ENCODE measurements at regions not wholly inside any gene's neighbourhood (a gene's known extent, or its start where the extent isn't known, plus 50 kb on each side); places are given as distances from the start of the nearest gene placed in this dataset.

DNA sequence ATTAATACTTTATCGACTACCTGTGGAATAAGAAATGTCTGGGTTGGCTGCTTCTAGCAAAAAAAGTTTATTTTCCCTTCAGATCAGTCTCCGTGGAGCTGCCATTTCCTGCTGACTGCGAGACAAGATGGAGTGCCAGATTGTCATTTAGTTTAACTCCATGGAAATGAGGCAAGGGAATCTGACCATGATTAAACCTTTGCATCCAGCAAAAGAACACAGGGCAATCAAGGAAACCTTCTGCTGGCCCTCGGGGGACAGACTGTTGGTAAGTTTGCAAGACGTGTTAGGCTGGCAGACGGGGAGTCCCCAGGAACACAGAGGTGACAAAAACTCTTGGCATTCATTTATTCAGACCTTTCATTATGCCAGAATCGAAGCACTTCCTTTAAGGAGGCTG lies 52.2 kb upstream of the SPACA1 start:
- TF ChIP-seq ZFX (IDR thresholded peaks at IDR 0.05) (no peak), CTCF (conservative IDR thresholded peaks at IDR 0.05) (no peak)

DNA sequence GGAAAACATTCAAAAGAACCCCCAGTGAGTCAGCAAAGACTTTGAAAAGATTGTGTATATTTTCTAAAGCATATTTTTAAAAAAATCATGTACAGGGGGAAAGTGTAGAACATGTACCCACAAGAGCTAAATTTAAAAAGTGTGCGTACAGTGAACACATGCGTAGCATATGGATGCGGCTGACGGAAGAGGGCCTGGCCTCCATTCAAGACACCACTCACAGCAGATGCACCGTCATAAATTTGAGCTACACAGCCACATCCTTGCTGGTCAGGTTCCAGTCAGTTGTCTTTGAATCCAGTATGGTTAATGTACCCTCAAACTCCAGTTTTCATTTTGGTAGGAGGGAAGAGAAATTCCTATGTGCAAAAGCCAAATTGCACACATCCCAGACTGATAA lies 54.3 kb upstream of the SPACA1 start:
- no peak overlapping the region for H3K27ac ChIP-seq
- TF ChIP-seq CTCF (conservative IDR thresholded peaks at IDR 0.05) (no peak), ZFX (IDR thresholded peaks at IDR 0.05) (no peak)

More for the DNA sequence above, 52.2 kb upstream of the SPACA1 start:
- no peak overlapping the region for H3K27ac ChIP-seq

GRCh38 chr6:87990871-87991270 lies 56.8 kb upstream of the SPACA1 start:
- H3K27ac ChIP-seq = no peak overlapping the region
- no peak for TF ChIP-seq ZFX (IDR thresholded peaks at IDR 0.05)
- TF ChIP-seq CTCF (conservative IDR thresholded peaks at IDR 0.05) = no peak

DNA sequence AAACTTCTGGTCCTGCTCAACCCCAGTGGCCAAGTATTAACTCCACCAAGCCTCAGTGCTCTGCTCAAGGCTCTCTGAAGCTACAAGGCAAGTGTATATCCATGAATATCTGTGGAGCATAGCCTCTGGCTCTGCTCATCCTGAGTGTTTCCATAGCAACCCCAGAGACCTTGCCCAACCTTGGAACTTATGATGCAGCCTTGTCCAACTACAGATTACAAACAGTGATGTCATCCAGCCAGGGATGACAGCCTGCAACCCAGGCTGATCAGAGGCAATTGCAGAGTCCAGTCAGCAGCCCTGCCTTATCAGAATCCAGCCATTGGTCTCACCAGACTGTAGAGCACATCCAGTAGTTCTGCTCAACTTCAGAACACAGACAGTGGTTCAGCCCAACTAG lies 65.5 kb upstream of the SPACA1 start:
- no peak for TF ChIP-seq CTCF (conservative IDR thresholded peaks at IDR 0.05)
- TF ChIP-seq ZFX (IDR thresholded peaks at IDR 0.05) = no peak
- no peak overlapping the region for H3K27ac ChIP-seq

- no peak for TF ChIP-seq CTCF (conservative IDR thresholded peaks at IDR 0.05)
- no peak for TF ChIP-seq ZFX (IDR thresholded peaks at IDR 0.05)
- no peak overlapping the region for H3K27ac ChIP-seq
Measured at GRCh38 chr6:87979737-87980136, 67.9 kb upstream of the SPACA1 start.

GRCh38 chr6:87976616-87977015 lies 71.0 kb upstream of the SPACA1 start:
- H3K27ac ChIP-seq = no peak overlapping the region
- TF ChIP-seq ZFX (IDR thresholded peaks at IDR 0.05) = no peak
- TF ChIP-seq CTCF (conservative IDR thresholded peaks at IDR 0.05) = no peak

- TF ChIP-seq CTCF (conservative IDR thresholded peaks at IDR 0.05) (no peak), ZFX (IDR thresholded peaks at IDR 0.05) (no peak)
- H3K27ac ChIP-seq = no peak overlapping the region
Measured at GRCh38 chr6:87975561-87975960, 72.1 kb upstream of the SPACA1 start.
